ENCODE measurements at regions not wholly inside any gene's neighbourhood (a gene's known extent, or its start where the extent isn't known, plus 50 kb on each side); places are given as distances from the start of the nearest gene placed in this dataset.

DNA sequence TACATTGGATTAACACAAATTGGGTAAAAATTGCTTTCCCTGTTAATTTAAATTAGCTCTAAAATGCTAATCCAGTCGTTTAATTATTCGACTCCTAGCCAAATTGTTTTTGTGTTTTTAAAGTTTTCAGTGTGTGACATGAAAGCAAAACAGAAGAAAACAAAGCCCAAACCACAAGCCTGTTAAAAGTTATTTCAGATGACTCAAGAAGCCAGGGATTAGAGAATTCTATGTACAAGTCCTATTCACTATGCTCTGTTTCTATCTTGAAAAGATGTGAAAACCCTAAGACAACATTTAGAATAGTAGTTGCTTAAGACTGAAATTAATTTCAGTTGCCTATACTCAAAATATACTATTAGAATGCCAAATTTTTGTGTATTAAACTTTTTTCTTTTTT lies 294.8 kb upstream of the ADAMTS5 start:
- Mint-ChIP-seq H3K4me1 (no peaks in the 10 kb centered on the region), H3K27ac (no peak overlapping the region), H3K27me3 (no peaks in the 10 kb centered on the region), H3K4me3 (no peak overlapping the region), H3K36me3 (ENCODE audit: low read depth) (no peaks in the 10 kb centered on the region)
- H3K9me3 ChIP-seq (ENCODE audit: control insufficient read depth, low read length, poor library complexity, severe bottlenecking) = no peaks in the 10 kb centered on the region
- DNase-seq = no peak
- ATAC-seq = no peak

DNA sequence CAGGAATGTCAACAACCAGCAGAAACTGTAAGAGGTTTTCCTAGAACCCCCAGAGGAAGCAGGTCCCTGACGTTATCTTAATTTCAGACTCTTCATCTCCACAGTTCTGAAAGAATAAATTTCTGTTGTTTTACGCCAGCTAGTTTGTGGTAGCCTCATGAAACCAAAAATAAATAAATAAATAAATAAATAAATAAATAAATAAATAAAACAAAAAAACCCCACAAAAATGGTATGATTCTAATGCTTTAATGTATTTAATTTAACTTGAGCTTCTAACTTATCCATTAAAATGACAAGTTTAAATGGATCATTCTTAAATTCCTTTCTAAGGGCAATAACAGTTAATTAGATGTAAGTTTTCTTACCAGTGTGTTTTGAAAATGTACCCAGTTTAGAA lies 293.8 kb upstream of the ADAMTS5 start:
- no peak for DNase-seq
- Mint-ChIP-seq H3K4me1 (no peaks in the 10 kb centered on the region), H3K4me3 (no peak overlapping the region), H3K36me3 (ENCODE audit: low read depth) (no peaks in the 10 kb centered on the region), H3K27ac (no peak overlapping the region), H3K27me3 (no peaks in the 10 kb centered on the region)
- no peaks in the 10 kb centered on the region for H3K9me3 ChIP-seq (ENCODE audit: control insufficient read depth, low read length, poor library complexity, severe bottlenecking)
- ATAC-seq = no peak

GRCh38 chr21:27258742-27259448 lies 292.0 kb upstream of the ADAMTS5 start:
- H3K4me3 Mint-ChIP-seq = no peak overlapping the region
- no peaks in the 10 kb centered on the region for H3K36me3 Mint-ChIP-seq (ENCODE audit: low read depth)
- ATAC-seq = no peak
- no peaks in the 10 kb centered on the region for H3K9me3 ChIP-seq (ENCODE audit: control insufficient read depth, low read length, poor library complexity, severe bottlenecking)
- no peaks in the 10 kb centered on the region for H3K4me1 Mint-ChIP-seq
- no peak for DNase-seq
- H3K27me3 Mint-ChIP-seq = no peaks in the 10 kb centered on the region
- no peak overlapping the region for H3K27ac Mint-ChIP-seq

DNA sequence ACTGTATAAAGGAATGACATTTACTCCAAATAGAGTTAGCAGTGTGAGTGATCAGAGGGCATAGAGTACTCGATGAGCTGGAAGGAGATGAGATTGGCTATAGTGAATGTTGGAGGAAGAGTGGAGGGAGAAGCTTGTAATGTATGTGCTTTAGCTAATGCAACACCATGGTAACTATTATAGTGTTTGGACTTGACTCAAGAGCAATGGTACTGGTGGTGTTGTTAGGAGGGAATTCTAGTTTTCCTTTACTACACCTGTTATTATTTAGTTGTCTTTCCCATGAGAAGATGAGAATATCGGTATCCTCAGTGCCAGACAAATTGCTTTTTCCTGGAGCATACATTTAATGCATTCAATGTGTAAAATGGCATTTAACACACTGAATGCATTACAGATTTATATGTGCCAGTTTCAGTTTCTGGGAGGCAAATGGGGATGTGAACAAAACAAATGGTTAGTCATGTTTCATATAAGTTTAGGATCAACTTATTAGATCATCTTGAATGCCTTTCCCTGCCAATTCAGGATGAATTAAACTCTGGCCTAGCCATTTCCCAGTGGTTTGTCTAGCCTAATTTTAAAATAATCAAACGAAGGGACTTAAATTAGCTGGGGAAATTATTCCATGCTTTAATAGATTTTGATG lies 291.1 kb upstream of the ADAMTS5 start:
- H3K27me3 Mint-ChIP-seq = no peaks in the 10 kb centered on the region
- ATAC-seq (no peak), DNase-seq (no peak)
- H3K9me3 ChIP-seq (ENCODE audit: control insufficient read depth, low read length, poor library complexity, severe bottlenecking) = no peaks in the 10 kb centered on the region
- no peaks in the 10 kb centered on the region for H3K36me3 Mint-ChIP-seq (ENCODE audit: low read depth)
- no peak overlapping the region for H3K4me3 Mint-ChIP-seq
- no peak overlapping the region for H3K27ac Mint-ChIP-seq
- H3K4me1 Mint-ChIP-seq = no peaks in the 10 kb centered on the region

- no peak overlapping the region for H3K4me3 Mint-ChIP-seq
Measured at GRCh38 chr21:27257226-27257625, 290.3 kb upstream of the ADAMTS5 start.

DNA sequence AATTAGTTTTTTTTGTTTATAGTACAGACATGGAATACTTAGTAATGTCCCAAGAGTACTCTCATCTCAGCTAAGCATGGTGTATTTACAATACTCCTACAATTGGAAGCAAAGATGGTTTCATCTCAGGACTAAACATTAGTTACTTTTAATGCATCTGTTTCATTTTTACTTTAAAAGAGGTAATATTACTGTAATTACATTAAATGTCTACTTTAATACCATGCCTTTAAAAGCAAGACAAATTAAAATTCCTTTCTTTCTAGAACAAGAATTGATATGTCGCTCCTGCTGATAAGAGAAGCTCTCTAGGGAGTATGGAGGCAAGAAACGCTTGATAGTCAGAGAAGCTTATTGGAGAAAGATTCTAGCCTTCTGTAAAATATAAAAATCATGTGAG lies 284.9 kb upstream of the ADAMTS5 start:
- Mint-ChIP-seq H3K4me1 (no peaks in the 10 kb centered on the region), H3K27ac (no peak overlapping the region), H3K36me3 (ENCODE audit: low read depth) (no peaks in the 10 kb centered on the region), H3K4me3 (no peak overlapping the region), H3K27me3 (no peaks in the 10 kb centered on the region)
- DNase-seq (no peak), ATAC-seq (no peak)
- peaks cover 2% of the 10 kb centered on the region for H3K9me3 ChIP-seq (ENCODE audit: control insufficient read depth, low read length, poor library complexity, severe bottlenecking)

More at GRCh38 chr21:27257226-27257625, 290.3 kb upstream of the ADAMTS5 start:
- Mint-ChIP-seq H3K27ac (no peak overlapping the region), H3K36me3 (ENCODE audit: low read depth) (no peaks in the 10 kb centered on the region), H3K27me3 (no peaks in the 10 kb centered on the region), H3K4me1 (no peaks in the 10 kb centered on the region)
- ATAC-seq (no peak), DNase-seq (no peak)
- no peaks in the 10 kb centered on the region for H3K9me3 ChIP-seq (ENCODE audit: control insufficient read depth, low read length, poor library complexity, severe bottlenecking)

DNA sequence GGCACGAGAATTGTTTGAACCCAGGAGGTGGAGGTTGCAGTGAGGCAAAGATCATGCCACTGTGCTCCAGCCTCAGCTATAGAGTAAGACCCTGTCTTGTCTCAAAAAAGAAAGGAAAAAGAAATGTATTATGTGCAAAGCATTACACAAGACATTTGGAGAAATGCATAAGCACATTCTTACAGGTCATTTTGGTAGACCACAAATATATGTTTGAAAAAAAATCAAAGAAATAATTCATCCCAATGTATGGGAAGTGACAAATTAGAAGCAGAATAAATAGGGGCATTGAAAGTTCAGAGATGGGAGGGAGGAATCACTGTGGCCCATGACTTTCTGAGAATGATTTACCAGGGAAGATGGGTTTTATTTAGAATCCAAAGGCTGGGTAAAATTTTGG lies 283.5 kb upstream of the ADAMTS5 start:
- ATAC-seq = no peak
- no peaks in the 10 kb centered on the region for H3K27me3 Mint-ChIP-seq

DNA sequence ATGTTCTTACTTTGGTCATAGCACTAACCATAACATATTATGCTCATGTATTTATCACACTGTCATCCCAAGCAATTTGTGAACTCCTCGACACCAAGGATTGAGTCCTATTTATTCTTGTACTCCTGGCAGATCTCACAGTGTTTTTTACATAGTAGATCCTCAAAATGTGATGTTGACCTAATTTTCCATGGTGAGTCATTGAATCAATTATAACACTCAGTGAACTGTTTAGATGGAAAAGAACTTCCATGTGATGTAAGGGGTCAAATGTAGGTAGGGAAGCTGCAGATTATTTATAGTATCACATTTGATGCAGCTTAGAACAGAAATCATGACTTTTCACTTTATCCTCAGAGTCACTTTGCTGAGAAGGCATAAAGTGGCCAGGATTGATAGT lies 281.9 kb upstream of the ADAMTS5 start:
- H3K4me1 Mint-ChIP-seq = no peaks in the 10 kb centered on the region
- no peak for ATAC-seq

More for the DNA sequence above, 283.5 kb upstream of the ADAMTS5 start:
- Mint-ChIP-seq H3K4me3 (no peak overlapping the region), H3K36me3 (ENCODE audit: low read depth) (no peaks in the 10 kb centered on the region), H3K27ac (no peak overlapping the region), H3K4me1 (no peaks in the 10 kb centered on the region)
- DNase-seq = no peak
- H3K9me3 ChIP-seq (ENCODE audit: control insufficient read depth, low read length, poor library complexity, severe bottlenecking) = peaks cover 2% of the 10 kb centered on the region

DNA sequence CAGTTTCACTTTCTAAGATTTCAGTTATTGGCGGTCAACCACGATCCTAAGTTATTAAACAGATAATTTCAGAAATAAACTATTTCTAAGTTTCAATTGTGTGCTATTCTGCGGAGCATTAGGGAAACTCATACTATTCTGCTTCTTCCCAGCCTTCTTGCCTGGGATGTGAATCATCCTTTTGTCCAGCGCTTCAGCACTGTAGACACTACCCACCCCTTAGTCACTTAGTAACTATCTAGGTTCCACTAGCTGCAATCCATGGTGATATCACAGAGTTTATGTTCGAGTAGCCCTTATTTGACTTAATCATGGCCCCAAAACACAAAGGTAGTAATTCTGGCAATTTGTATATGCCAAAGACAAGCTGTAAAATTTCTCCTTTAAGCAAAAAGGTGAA lies 279.9 kb upstream of the ADAMTS5 start:
- H3K4me3 Mint-ChIP-seq = no peak overlapping the region
- DNase-seq = no peak
- H3K27ac Mint-ChIP-seq = no peak overlapping the region
- no peaks in the 10 kb centered on the region for H3K27me3 Mint-ChIP-seq
- peaks cover 2% of the 10 kb centered on the region for H3K9me3 ChIP-seq (ENCODE audit: control insufficient read depth, low read length, poor library complexity, severe bottlenecking)
- H3K36me3 Mint-ChIP-seq (ENCODE audit: low read depth) = no peaks in the 10 kb centered on the region
- no peaks in the 10 kb centered on the region for H3K4me1 Mint-ChIP-seq
- ATAC-seq = no peak

More for the DNA sequence above, 281.9 kb upstream of the ADAMTS5 start:
- Mint-ChIP-seq H3K27ac (no peak overlapping the region), H3K4me3 (no peak overlapping the region), H3K27me3 (no peaks in the 10 kb centered on the region), H3K36me3 (ENCODE audit: low read depth) (no peaks in the 10 kb centered on the region)
- H3K9me3 ChIP-seq (ENCODE audit: control insufficient read depth, low read length, poor library complexity, severe bottlenecking) = peaks cover 2% of the 10 kb centered on the region
- DNase-seq = no peak

DNA sequence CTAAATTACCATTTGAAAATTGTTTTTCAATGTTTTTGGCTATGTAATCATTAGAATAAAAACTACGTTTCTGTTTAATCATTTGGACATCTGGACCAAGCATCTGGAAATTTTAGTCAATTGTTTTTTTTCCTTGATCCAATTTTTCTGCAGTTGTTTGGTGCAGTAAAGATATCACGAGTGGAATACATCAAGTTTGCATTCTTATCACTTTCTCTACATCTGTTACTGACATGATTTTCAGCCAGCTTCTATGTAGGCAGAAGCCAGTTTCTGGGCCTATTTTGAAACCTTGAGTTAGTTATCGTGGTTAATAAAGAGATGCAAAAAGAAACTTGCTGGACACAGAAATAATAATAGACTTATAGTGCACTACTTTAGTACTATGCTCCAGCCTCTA lies 277.9 kb upstream of the ADAMTS5 start:
- ATAC-seq (no peak), DNase-seq (no peak)
- no peak overlapping the region for H3K27ac Mint-ChIP-seq
- no peaks in the 10 kb centered on the region for H3K27me3 Mint-ChIP-seq
- no peaks in the 10 kb centered on the region for H3K4me1 Mint-ChIP-seq
- no peaks in the 10 kb centered on the region for H3K36me3 Mint-ChIP-seq (ENCODE audit: low read depth)
- H3K9me3 ChIP-seq (ENCODE audit: control insufficient read depth, low read length, poor library complexity, severe bottlenecking) = no peaks in the 10 kb centered on the region
- H3K4me3 Mint-ChIP-seq = no peak overlapping the region

- H3K36me3 Mint-ChIP-seq (ENCODE audit: low read depth) = no peaks in the 10 kb centered on the region
- no peaks in the 10 kb centered on the region for H3K4me1 Mint-ChIP-seq
- no peak overlapping the region for H3K27ac Mint-ChIP-seq
- no peaks in the 10 kb centered on the region for H3K27me3 Mint-ChIP-seq
- no peaks in the 10 kb centered on the region for H3K9me3 ChIP-seq (ENCODE audit: control insufficient read depth, low read length, poor library complexity, severe bottlenecking)
- no peak for DNase-seq
- no peak overlapping the region for H3K4me3 Mint-ChIP-seq
- no peak for ATAC-seq
Measured at GRCh38 chr21:27244352-27244751, 277.5 kb upstream of the ADAMTS5 start.

- no peaks in the 10 kb centered on the region for H3K9me3 ChIP-seq (ENCODE audit: control insufficient read depth, low read length, poor library complexity, severe bottlenecking)
- ATAC-seq (no peak), DNase-seq (no peak)
- Mint-ChIP-seq H3K4me1 (no peaks in the 10 kb centered on the region), H3K27me3 (no peaks in the 10 kb centered on the region), H3K36me3 (ENCODE audit: low read depth) (no peaks in the 10 kb centered on the region), H3K4me3 (no peak overlapping the region), H3K27ac (no peak overlapping the region)
Measured at GRCh38 chr21:27240839-27241238, 274.0 kb upstream of the ADAMTS5 start.

GRCh38 chr21:27233514-27234115 lies 266.7 kb upstream of the ADAMTS5 start:
- Mint-ChIP-seq H3K27me3 (no peaks in the 10 kb centered on the region), H3K27ac (no peak overlapping the region), H3K4me3 (no peak overlapping the region), H3K36me3 (ENCODE audit: low read depth) (no peaks in the 10 kb centered on the region), H3K4me1 (no peaks in the 10 kb centered on the region)
- no peak for ATAC-seq
- no peak for DNase-seq
- H3K9me3 ChIP-seq (ENCODE audit: control insufficient read depth, low read length, poor library complexity, severe bottlenecking) = no peaks in the 10 kb centered on the region

DNA sequence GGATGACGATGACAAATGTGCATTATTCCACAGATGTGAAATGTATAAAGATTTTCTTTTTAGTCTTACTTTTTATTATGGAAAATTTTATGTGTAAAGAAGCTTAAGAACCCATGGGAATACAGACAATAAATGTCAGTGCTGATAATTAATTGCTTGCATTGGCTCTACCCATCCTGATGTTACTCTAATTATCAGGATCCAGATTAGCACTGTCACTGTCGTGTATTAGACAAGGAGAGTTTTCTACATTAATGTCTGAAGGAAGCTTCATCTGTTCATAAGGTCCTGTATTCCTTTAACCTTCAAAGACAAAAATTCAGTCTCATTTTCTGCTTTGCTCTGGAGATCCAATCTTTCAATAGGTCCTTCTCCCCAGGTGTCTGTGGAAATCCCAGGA lies 259.1 kb upstream of the ADAMTS5 start:
- ATAC-seq = no peak

More for the DNA sequence above, 259.1 kb upstream of the ADAMTS5 start:
- Mint-ChIP-seq H3K27ac (no peak overlapping the region), H3K27me3 (no peaks in the 10 kb centered on the region), H3K36me3 (ENCODE audit: low read depth) (no peaks in the 10 kb centered on the region), H3K4me3 (no peak overlapping the region), H3K4me1 (no peaks in the 10 kb centered on the region)
- no peaks in the 10 kb centered on the region for H3K9me3 ChIP-seq (ENCODE audit: control insufficient read depth, low read length, poor library complexity, severe bottlenecking)
- no peak for DNase-seq
